Mucosa of stomach (tissue), 1 donor: ENCODE measurements at regions not wholly inside any gene's neighbourhood (a gene's known extent, or its start where the extent isn't known, plus 50 kb on each side); places are given as distances from the start of the nearest gene placed in this dataset.

Source experiments
- H3K27me3 ChIP-seq: one replicate; pipeline ENCODE4 v1.7.0; 2013; ENCODE audit warnings: mild to moderate bottlenecking, low read length; ENCODE audit not compliant: control insufficient read depth, insufficient read depth
- H3K36me3 ChIP-seq: one replicate; pipeline ENCODE4 v1.7.0; 2013; ENCODE audit warnings: low read length; ENCODE audit not compliant: control insufficient read depth, insufficient read depth
- H3K4me1 ChIP-seq: one replicate; pipeline ENCODE4 v1.7.0; 2013; ENCODE audit warnings: mild to moderate bottlenecking, low read length; ENCODE audit not compliant: control insufficient read depth, insufficient read depth
- H3K4me3 ChIP-seq: one replicate; pipeline ENCODE4 v1.7.0; 2013; ENCODE audit warnings: low read length
- H3K9ac ChIP-seq: one replicate; pipeline ENCODE4 v1.7.0; 2013; ENCODE audit warnings: mild to moderate bottlenecking, low read length, moderate library complexity
- H3K9me3 ChIP-seq: one replicate; pipeline ENCODE4 v1.7.0; 2013; ENCODE audit warnings: mild to moderate bottlenecking, low read length, moderate library complexity; ENCODE audit not compliant: control insufficient read depth
- donor health status: Pancreatic carcinoma.

DNA sequence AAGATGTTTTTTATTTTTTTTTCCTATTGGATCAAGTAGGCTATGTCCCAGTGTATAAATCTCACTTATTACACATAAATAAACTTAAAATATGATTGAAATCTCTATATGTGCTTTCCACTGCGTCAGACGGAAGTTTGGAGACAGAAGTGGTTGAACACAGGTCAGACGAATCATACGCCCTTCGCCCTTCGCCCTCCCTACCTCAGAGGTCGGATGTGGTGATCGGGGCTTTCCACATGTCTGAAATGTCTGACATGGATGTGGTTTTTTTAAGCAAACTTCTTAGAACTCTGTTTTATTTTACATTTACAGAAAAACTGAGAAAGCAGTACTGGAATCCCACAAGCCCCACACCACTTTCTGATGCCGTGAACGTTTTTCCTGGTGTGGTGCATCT is 344.4 kb downstream of the THBS2 start:
- no peaks in the 10 kb centered on the region for H3K9me3 ChIP-seq
- H3K27me3 ChIP-seq = no peaks in the 10 kb centered on the region
- no peak overlapping the region for H3K4me3 ChIP-seq
- no peaks in the 10 kb centered on the region for H3K36me3 ChIP-seq
- H3K9ac ChIP-seq = no peak overlapping the region
- peaks cover 52% of the 10 kb centered on the region for H3K4me1 ChIP-seq

DNA sequence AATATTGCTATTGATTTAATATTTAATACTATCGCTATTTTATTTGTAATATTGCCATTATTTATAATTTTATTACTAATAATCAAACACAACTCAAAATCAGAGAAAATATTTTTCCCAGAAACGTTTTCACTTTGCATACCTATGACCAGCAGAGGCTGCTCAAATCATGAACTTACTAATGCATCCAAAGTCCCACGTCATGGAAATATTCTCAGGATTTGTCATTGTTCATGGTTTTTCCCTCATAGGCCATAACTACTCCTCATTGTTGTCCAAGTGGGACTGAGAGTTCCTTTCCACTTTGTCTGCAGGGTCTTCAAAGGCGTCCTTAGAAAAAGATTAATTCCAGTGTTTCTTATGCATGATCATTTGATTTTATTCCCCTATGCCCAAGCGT is 344.8 kb downstream of the THBS2 start:
- no peak overlapping the region for H3K4me3 ChIP-seq
- H3K36me3 ChIP-seq = no peaks in the 10 kb centered on the region
- H3K27me3 ChIP-seq = no peaks in the 10 kb centered on the region
- peaks cover 48% of the 10 kb centered on the region for H3K4me1 ChIP-seq
- no peaks in the 10 kb centered on the region for H3K9me3 ChIP-seq
- H3K9ac ChIP-seq = no peak overlapping the region

DNA sequence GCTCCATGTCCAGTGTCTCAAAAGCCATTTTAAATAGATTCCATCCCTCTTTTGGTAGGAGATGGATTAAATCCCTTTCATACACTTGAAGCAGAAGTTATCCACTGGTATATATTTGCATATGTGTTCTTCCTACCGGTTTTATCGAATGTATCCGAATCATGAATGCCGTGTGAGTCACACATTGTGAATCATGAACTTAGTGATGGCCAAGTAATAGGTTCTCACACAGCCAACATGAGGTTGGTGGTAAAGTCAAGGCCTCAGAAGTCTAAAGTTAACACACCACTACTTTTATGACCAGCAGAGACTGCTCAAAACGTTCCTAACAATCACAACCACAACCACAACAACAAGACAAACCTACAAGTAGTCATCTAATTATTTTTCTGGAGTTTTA is 345.5 kb downstream of the THBS2 start:
- Histone ChIP-seq H3K4me1 (peaks cover 42% of the 10 kb centered on the region), H3K9ac (no peak overlapping the region), H3K36me3 (no peaks in the 10 kb centered on the region), H3K27me3 (no peaks in the 10 kb centered on the region), H3K9me3 (no peaks in the 10 kb centered on the region), H3K4me3 (no peak overlapping the region)

DNA sequence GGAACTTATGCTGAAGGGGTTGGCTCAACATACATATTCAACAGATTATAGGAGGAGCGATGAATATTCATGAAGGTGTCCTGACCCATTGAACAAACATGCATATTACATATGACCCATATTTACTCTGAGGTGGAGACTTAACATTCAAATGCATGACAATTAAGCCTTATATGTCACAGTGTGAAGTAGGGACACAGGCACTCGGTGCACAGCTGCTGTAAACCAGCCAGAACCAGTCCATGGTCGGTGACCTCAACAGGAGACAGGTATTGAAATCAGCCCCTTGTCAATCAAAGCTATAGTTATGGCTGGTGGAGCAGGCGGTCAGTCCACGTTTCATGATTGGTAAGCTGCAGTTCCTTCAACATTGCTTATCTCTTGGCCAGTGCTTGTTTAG is 347.3 kb downstream of the THBS2 start:
- Histone ChIP-seq H3K36me3 (no peaks in the 10 kb centered on the region), H3K4me3 (no peak overlapping the region), H3K9me3 (no peaks in the 10 kb centered on the region), H3K4me1 (peaks cover 28% of the 10 kb centered on the region), H3K9ac (peak overlapping the region; percentile 52), H3K27me3 (no peaks in the 10 kb centered on the region)

DNA sequence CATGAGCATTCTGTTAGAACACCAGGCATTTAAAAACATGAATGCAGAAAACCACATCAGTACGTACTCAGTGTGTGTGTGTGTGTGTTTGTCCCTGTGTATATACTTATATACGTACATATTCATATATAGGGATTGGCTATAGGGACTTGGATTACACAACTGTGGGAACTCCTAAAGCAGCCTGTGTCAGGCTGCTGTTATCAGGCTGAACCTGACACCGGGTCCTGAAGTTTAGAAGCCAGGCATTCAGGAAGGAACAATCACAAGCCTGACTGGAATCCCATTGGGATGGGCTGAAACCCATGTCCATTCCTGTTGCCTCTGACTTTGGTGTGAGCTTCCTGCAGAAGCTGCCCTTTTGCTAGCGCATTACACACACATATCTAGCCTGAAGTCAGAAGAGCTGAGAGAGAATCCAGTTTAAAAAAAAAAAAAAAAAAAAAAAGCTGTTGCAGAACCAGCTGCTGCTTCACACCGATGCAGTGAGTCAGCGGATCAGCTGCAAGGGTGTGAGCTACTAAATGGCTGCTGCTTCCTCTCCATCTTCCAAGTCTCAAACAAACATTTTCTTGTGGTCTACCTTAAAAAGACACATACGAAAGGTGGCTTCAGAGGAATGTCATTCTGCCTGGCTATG is 348.1 kb downstream of the THBS2 start:
- Histone ChIP-seq H3K4me1 (peaks cover 28% of the 10 kb centered on the region), H3K4me3 (no peak overlapping the region)

DNA sequence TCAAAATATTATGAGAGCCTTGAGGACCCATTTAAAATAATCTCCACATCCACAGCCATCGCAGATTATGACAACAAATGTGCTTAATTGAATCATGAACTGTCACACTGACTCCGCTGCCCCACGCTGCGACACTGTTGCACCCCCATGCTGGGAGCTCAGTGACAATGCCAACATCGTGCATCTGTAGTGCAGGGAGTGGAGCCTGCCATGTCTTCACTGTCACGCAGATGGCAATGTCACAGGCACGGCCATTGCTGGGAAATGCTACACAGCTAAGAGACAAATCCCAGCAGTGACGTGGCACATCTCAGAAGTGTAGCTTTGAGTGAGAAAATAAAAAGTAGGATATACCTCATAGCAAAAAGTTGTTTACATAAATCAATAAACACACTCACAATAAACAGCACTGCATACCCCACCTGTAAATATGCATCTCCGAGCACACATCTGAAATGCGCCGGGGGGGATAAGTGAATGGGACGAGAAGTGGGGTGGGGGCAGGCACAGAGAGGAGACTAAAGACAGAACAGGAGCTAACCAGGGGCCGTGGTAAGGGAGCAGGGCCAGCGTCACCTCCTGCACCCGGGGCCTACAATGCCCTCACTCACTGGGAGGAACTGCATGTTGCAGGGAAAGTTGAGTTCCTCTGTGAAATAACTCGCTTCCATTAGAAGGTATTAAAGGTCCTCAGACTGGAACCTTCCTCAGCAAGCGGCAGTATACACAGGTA is 349.9 kb downstream of the THBS2 start:
- peaks cover 28% of the 10 kb centered on the region for H3K4me1 ChIP-seq
- H3K9me3 ChIP-seq = no peaks in the 10 kb centered on the region
- H3K36me3 ChIP-seq = no peaks in the 10 kb centered on the region
- H3K4me3 ChIP-seq = no peak overlapping the region
- H3K27me3 ChIP-seq = no peaks in the 10 kb centered on the region
- H3K9ac ChIP-seq = no peak overlapping the region

More for the DNA sequence above, 348.1 kb downstream of the THBS2 start:
- H3K9ac ChIP-seq = peak overlapping the region; percentile 52
- H3K27me3 ChIP-seq = no peaks in the 10 kb centered on the region
- H3K9me3 ChIP-seq = no peaks in the 10 kb centered on the region
- H3K36me3 ChIP-seq = no peaks in the 10 kb centered on the region

DNA sequence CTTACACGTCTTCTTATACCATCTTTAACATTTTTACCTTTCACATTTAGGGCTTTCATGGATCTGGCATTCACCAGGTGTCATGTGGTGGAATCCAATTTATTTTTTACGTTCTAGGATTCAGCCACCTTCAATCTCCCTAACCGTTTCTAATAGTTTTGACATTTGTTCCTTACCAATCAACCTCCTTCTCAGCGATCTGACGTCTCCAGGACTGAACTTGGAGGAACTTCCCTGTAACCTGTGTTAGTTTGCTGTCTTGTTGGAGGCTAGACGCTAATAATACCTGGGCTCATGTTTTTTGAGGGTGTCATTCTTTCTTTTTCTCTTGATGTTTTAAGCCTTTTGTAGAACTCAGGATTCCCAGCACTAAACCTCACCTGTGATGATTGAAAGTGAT is 351.6 kb downstream of the THBS2 start:
- Histone ChIP-seq H3K27me3 (no peaks in the 10 kb centered on the region), H3K9ac (no peak overlapping the region), H3K4me3 (no peak overlapping the region), H3K4me1 (peaks cover 17% of the 10 kb centered on the region), H3K36me3 (no peaks in the 10 kb centered on the region), H3K9me3 (no peaks in the 10 kb centered on the region)

DNA sequence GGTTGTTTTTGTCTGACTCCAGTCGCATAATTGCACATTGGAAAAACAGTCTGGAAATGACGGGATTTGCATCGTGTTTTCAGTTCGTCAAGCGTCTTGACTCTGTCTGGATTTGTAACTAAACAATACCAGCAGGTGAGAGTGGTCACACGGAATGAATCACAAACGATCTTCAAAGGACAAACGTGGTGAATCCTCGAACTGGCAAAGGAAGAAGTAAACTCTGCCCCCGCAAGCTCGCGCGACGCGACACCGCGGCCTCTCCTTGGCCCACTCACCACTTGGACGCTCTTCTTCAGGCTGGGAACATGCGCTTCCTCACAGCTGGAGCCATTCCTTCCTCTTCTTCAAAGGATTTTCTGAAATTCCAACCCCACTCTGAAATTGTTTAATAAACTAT is 352.6 kb downstream of the THBS2 start:
- peaks cover 15% of the 10 kb centered on the region for H3K4me1 ChIP-seq
- H3K36me3 ChIP-seq = no peaks in the 10 kb centered on the region
- no peak overlapping the region for H3K9ac ChIP-seq
- no peak overlapping the region for H3K4me3 ChIP-seq
- no peaks in the 10 kb centered on the region for H3K27me3 ChIP-seq
- H3K9me3 ChIP-seq = no peaks in the 10 kb centered on the region

DNA sequence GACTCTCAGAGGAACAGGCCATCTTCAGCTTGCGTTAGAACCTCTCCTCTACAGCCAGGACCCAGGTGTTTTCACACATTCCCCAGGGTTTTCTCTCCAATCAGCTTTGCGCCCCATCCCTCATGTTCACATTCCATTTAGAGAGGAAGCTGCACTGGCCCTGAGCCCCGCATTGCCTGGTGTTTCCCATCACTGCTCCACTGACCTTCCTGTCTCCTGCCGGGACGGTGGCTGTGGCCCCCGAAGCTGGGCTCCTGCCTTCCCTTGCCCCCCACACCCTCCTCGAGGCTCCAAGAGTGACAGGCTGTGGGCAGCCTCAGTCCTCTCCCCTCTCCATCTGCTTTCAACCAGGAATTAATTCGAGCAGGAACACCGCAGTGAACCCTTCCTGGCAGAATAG is 357.3 kb downstream of the THBS2 start:
- Histone ChIP-seq H3K36me3 (no peaks in the 10 kb centered on the region), H3K9ac (peak overlapping the region; percentile 51), H3K4me1 (peaks cover 11% of the 10 kb centered on the region), H3K9me3 (no peaks in the 10 kb centered on the region), H3K27me3 (no peaks in the 10 kb centered on the region), H3K4me3 (no peak overlapping the region)

DNA sequence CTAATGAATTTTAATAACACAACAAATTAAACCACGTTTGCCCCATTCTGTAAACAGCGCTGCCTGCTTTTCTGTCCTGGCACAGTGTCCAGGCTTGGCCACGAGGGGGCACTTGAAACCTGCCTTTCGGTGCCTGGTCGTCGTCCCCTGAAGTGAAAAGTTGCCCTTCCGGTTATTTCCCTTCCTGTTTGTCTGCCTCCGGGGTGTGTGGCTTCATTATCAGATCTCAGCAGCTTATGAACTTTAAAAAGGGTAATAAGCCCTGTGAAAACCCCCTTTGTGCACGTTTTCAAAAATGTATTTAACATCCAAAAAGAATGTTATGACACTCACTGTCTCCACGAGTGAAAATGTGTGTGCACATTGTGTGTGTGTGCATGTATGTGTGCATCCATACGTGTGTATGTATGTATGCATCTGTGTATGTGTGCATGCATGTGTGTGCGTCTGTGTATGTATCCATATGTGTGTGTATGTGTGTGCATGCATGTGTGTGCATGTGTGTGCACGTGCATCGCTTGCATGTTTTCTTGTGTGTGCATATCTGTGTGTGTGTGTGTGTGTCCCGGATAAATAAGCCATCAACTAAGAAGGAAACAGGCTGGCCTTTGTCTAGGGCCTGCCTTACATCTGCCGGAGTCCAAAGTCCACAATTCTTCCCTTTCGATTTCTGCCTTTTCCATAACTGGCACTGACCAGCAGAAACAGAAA is 358.4 kb downstream of the THBS2 start:
- peak overlapping the region; percentile 51 for H3K9ac ChIP-seq

DNA sequence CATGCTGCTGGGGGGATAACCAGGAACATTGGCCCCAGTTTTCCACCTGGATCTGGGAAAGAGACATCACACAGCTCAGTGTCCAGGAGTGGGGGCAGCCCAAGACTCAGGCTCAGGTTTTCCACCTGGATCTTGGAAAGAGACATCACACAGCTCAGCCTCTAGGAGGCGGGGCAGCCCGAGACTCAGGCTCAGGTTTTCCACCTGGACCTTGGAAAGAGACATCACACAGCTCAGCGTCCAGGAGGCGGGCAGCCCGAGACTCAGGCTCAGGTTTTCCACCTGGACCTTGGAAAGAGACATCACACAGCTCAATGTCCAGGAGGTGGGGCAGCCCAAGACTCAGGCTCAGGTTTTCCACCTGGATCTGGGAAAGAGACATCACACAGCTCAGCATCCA is 361.6 kb downstream of the THBS2 start:
- Histone ChIP-seq H3K9ac (no peak overlapping the region), H3K4me1 (peaks cover 14% of the 10 kb centered on the region), H3K36me3 (no peaks in the 10 kb centered on the region), H3K4me3 (no peak overlapping the region), H3K27me3 (peaks cover 2% of the 10 kb centered on the region), H3K9me3 (no peaks in the 10 kb centered on the region)

More for the DNA sequence above, 358.4 kb downstream of the THBS2 start:
- H3K27me3 ChIP-seq = no peaks in the 10 kb centered on the region
- peaks cover 11% of the 10 kb centered on the region for H3K4me1 ChIP-seq
- no peaks in the 10 kb centered on the region for H3K36me3 ChIP-seq
- H3K9me3 ChIP-seq = no peaks in the 10 kb centered on the region
- no peak overlapping the region for H3K4me3 ChIP-seq

DNA sequence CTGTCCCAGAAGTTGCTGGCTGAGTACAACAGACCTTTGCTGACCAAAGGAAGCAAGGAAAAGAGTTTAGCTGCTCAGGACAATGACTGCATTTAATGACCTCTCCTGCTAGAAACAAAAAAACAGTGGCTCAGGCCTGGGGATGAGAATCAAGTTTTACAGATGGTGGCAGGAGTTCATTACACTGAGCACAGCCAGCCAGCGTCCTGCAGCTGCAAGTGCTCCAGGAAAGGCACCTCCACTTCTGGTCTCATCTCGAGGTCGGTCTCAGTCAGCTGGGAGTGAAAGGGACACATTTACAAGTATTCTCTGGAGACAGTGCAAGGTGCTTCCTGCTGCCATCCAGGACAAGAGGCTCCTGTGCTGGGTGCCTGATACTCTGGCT is 362.7 kb downstream of the THBS2 start:
- Histone ChIP-seq H3K36me3 (no peaks in the 10 kb centered on the region), H3K4me3 (no peak overlapping the region), H3K4me1 (peaks cover 12% of the 10 kb centered on the region), H3K9me3 (no peaks in the 10 kb centered on the region), H3K27me3 (peaks cover 4% of the 10 kb centered on the region), H3K9ac (no peak overlapping the region)
